HL-60 (cell line): ENCODE measurements at regions not wholly inside any gene's neighbourhood (a gene's known extent, or its start where the extent isn't known, plus 50 kb on each side); places are given as distances from the start of the nearest gene placed in this dataset.

Experiments
- GABPA ChIP-seq: IDR thresholded peaks from 2 replicates; pipeline ENCODE4 v1.6.1; 2012; ENCODE audit warnings: low read depth
- SPI1 ChIP-seq: IDR thresholded peaks from 2 replicates; pipeline ENCODE4 v1.6.1; 2012; ENCODE audit warnings: low read depth, mild to moderate bottlenecking, borderline replicate concordance
- TF ChIP-seq, protein P1 (sequence below): IDR thresholded peaks from one replicate; pipeline ENCODE4 v1.5.1; 2011; ENCODE audit warnings: low read length, control low read depth, inconsistent platforms; ENCODE audit not compliant: insufficient read depth
- TF ChIP-seq, protein P2 (sequence below): IDR thresholded peaks from 2 replicates; pipeline ENCODE4 v1.6.1; 2012; ENCODE audit warnings: low read depth; ENCODE audit not compliant: insufficient replicate concordance

DNA sequence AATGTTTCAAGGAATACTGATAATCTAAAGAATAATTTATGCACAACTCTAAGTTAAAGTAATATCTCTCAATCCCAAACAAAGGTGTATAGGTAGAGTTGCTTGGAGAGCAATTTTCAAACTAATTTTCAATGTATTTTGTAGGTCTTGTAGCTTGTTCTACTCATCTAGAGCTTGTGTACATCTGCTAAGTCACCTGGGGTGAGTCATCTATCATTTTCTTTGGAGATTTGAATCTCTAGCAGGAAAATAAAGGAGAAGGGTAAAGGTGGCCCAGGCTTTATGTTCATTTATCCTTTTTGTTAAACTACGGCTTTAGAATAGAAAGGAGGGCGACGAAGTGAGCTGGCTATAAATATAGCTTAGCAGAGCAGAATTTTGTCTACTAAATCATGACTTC lies 76.8 kb upstream of the THUMPD2 start:
- TF ChIP-seq, protein P1, sequence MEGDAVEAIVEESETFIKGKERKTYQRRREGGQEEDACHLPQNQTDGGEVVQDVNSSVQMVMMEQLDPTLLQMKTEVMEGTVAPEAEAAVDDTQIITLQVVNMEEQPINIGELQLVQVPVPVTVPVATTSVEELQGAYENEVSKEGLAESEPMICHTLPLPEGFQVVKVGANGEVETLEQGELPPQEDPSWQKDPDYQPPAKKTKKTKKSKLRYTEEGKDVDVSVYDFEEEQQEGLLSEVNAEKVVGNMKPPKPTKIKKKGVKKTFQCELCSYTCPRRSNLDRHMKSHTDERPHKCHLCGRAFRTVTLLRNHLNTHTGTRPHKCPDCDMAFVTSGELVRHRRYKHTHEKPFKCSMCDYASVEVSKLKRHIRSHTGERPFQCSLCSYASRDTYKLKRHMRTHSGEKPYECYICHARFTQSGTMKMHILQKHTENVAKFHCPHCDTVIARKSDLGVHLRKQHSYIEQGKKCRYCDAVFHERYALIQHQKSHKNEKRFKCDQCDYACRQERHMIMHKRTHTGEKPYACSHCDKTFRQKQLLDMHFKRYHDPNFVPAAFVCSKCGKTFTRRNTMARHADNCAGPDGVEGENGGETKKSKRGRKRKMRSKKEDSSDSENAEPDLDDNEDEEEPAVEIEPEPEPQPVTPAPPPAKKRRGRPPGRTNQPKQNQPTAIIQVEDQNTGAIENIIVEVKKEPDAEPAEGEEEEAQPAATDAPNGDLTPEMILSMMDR = no peak
- TF ChIP-seq SPI1 (no peak), GABPA (no peak)
- TF ChIP-seq, protein P2, sequence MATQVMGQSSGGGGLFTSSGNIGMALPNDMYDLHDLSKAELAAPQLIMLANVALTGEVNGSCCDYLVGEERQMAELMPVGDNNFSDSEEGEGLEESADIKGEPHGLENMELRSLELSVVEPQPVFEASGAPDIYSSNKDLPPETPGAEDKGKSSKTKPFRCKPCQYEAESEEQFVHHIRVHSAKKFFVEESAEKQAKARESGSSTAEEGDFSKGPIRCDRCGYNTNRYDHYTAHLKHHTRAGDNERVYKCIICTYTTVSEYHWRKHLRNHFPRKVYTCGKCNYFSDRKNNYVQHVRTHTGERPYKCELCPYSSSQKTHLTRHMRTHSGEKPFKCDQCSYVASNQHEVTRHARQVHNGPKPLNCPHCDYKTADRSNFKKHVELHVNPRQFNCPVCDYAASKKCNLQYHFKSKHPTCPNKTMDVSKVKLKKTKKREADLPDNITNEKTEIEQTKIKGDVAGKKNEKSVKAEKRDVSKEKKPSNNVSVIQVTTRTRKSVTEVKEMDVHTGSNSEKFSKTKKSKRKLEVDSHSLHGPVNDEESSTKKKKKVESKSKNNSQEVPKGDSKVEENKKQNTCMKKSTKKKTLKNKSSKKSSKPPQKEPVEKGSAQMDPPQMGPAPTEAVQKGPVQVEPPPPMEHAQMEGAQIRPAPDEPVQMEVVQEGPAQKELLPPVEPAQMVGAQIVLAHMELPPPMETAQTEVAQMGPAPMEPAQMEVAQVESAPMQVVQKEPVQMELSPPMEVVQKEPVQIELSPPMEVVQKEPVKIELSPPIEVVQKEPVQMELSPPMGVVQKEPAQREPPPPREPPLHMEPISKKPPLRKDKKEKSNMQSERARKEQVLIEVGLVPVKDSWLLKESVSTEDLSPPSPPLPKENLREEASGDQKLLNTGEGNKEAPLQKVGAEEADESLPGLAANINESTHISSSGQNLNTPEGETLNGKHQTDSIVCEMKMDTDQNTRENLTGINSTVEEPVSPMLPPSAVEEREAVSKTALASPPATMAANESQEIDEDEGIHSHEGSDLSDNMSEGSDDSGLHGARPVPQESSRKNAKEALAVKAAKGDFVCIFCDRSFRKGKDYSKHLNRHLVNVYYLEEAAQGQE = no peak
